SK-N-SH treated with all-trans-retinoic acid at 6 μM for 48 hours (cell line): ENCODE measurements at regions not wholly inside any gene's neighbourhood (a gene's known extent, or its start where the extent isn't known, plus 50 kb on each side); places are given as distances from the start of the nearest gene placed in this dataset.
"Not testable (repeated sequence)": the region's sequence is repeated elsewhere in the genome, so short reads cannot be mapped to it uniquely, and the experiment has no call there.

ENCODE experiments used
- ATAC-seq: fragments of 200-7000 bp; cut with Tn5 transposase; 3 replicates; pipeline ENCODE4 v1.9.1; 2020; ENCODE audit warnings: mild to moderate bottlenecking, moderate library complexity
- ARNTL ChIP-seq: fragments of 450-650 bp; formaldehyde crosslinking; IDR thresholded peaks from 2 replicates; pipeline ENCODE4 v1.5.0; 2020; ENCODE audit warnings: low read depth, mild to moderate bottlenecking, moderate library complexity, borderline replicate concordance
- BACH2 ChIP-seq: fragments of 250-450 bp; sonication (Bioruptor Pico); IDR thresholded peaks from 2 replicates; pipeline ENCODE4 v1.9.0; 2021; ENCODE audit warnings: mild to moderate bottlenecking, borderline replicate concordance
- CSDC2 ChIP-seq: fragments of 250-450 bp; sonication (Bioruptor Pico); IDR thresholded peaks from 2 replicates; pipeline ENCODE4 v1.5.0; 2020; ENCODE audit warnings: mild to moderate bottlenecking, moderate library complexity
- ESRRG ChIP-seq: fragments of 250-450 bp; sonication (Bioruptor Pico); IDR thresholded peaks from 2 replicates; pipeline ENCODE4 v1.6.1; 2021; ENCODE audit warnings: mild to moderate bottlenecking
- GLIS3 ChIP-seq: fragments of 250-450 bp; sonication (Bioruptor Pico); IDR thresholded peaks from 2 replicates; pipeline ENCODE4 v1.5.0; 2020; ENCODE audit warnings: mild to moderate bottlenecking, moderate library complexity
- ISL1 ChIP-seq: fragments of 250-450 bp; sonication (Bioruptor Pico); IDR thresholded peaks from 2 replicates; pipeline ENCODE4 v2.1.2; 2022; ENCODE audit warnings: mild to moderate bottlenecking, moderate library complexity
- OSR1 ChIP-seq: fragments of 250-450 bp; sonication (Bioruptor Pico); IDR thresholded peaks from 2 replicates; pipeline ENCODE4 v1.8.0; 2022; ENCODE audit warnings: moderate library complexity, mild to moderate bottlenecking, inconsistent platforms
- RARB ChIP-seq: fragments of 250-450 bp; sonication (Bioruptor Pico); IDR thresholded peaks from 2 replicates; pipeline ENCODE4 v1.8.0; 2021; ENCODE audit warnings: mild to moderate bottlenecking, moderate library complexity
- SNAI2 ChIP-seq: fragments of 250-450 bp; sonication (Bioruptor Pico); IDR thresholded peaks from 2 replicates; pipeline ENCODE4 v1.5.0; 2020; ENCODE audit warnings: mild to moderate bottlenecking, moderate library complexity
- TCF4 ChIP-seq: fragments of 250-450 bp; sonication (Bioruptor Pico); IDR thresholded peaks from 2 replicates; pipeline ENCODE4 v1.8.0; 2021; ENCODE audit warnings: mild to moderate bottlenecking, moderate library complexity, borderline replicate concordance
- TOX ChIP-seq: fragments of 250-450 bp; sonication (Bioruptor Pico); IDR thresholded peaks from 2 replicates; pipeline ENCODE4 v1.8.0; 2021; ENCODE audit warnings: mild to moderate bottlenecking, moderate library complexity, borderline replicate concordance
- ZC3H10 ChIP-seq: fragments of 250-450 bp; sonication (Bioruptor Pico); IDR thresholded peaks from 2 replicates; pipeline ENCODE4 v1.5.1; 2021; ENCODE audit warnings: mild to moderate bottlenecking, moderate library complexity
- ZFP3 ChIP-seq: fragments of 250-450 bp; sonication (Bioruptor Pico); IDR thresholded peaks from 2 replicates; pipeline ENCODE4 v1.5.0; 2020; ENCODE audit warnings: mild to moderate bottlenecking, moderate library complexity
- ZFP30 ChIP-seq: fragments of 450-650 bp; formaldehyde crosslinking; IDR thresholded peaks from 2 replicates; pipeline ENCODE4 v1.5.0; 2022; ENCODE audit warnings: mild to moderate bottlenecking, moderate library complexity
- ZNF565 ChIP-seq: fragments of 450-650 bp; formaldehyde crosslinking; conservative IDR thresholded peaks from 2 replicates; pipeline ENCODE4 v1.5.0; 2020; ENCODE audit warnings: low read depth, mild to moderate bottlenecking, moderate library complexity
- ZNF70 ChIP-seq: fragments of 450-650 bp; formaldehyde crosslinking; IDR thresholded peaks from 2 replicates; pipeline ENCODE4 v1.5.0; 2020; ENCODE audit warnings: mild to moderate bottlenecking, moderate library complexity
- ZNF8 ChIP-seq: fragments of 450-650 bp; formaldehyde crosslinking; IDR thresholded peaks from 2 replicates; pipeline ENCODE4 v1.5.0; 2020; ENCODE audit warnings: mild to moderate bottlenecking, moderate library complexity
- TF ChIP-seq, protein P1 (sequence below): fragments of 250-450 bp; sonication (Bioruptor Pico); IDR thresholded peaks from 2 replicates; pipeline ENCODE4 v1.5.1; 2020; ENCODE audit warnings: low read depth, mild to moderate bottlenecking, moderate library complexity
- TF ChIP-seq, protein P2 (sequence below): fragments of 250-450 bp; sonication (Bioruptor Pico); IDR thresholded peaks from 2 replicates; pipeline ENCODE4 v1.5.1; 2021; ENCODE audit warnings: mild to moderate bottlenecking, moderate library complexity
- TF ChIP-seq, protein P3 (sequence below): fragments of 250-450 bp; sonication (Bioruptor Pico); IDR thresholded peaks from 2 replicates; pipeline ENCODE4 v1.5.0; 2020; ENCODE audit warnings: mild to moderate bottlenecking, moderate library complexity

DNA sequence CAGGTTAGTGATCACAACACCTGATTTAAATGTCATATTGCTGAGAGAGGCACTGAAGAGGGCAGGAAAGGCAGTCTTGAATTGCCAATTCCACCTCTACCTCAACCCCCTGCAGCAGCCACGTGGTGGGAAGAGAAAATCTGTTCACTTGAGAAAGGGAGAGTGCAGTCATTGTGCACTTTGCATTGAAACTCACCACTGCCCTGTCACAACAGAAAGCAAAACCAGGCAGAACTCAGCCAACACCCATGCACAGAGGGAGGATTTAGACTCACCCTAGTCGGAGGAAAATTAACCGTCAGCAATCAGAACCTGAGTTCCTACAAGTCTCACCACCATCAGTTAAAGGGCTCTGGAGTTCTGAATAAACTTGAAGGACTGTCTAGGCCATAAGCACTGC is 1040.2 kb downstream of the HACE1 start:
- TF ChIP-seq ZFP30 (CRISPR knock-in tag) (no peak), ZFP3 (no peak), TOX (CRISPR knock-in tag) (no peak)
- TF ChIP-seq, protein P1, sequence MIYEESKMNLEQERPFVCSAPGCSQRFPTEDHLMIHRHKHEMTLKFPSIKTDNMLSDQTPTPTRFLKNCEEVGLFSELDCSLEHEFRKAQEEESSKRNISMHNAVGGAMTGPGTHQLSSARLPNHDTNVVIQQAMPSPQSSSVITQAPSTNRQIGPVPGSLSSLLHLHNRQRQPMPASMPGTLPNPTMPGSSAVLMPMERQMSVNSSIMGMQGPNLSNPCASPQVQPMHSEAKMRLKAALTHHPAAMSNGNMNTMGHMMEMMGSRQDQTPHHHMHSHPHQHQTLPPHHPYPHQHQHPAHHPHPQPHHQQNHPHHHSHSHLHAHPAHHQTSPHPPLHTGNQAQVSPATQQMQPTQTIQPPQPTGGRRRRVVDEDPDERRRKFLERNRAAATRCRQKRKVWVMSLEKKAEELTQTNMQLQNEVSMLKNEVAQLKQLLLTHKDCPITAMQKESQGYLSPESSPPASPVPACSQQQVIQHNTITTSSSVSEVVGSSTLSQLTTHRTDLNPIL = no peak
- TF ChIP-seq, protein P2, sequence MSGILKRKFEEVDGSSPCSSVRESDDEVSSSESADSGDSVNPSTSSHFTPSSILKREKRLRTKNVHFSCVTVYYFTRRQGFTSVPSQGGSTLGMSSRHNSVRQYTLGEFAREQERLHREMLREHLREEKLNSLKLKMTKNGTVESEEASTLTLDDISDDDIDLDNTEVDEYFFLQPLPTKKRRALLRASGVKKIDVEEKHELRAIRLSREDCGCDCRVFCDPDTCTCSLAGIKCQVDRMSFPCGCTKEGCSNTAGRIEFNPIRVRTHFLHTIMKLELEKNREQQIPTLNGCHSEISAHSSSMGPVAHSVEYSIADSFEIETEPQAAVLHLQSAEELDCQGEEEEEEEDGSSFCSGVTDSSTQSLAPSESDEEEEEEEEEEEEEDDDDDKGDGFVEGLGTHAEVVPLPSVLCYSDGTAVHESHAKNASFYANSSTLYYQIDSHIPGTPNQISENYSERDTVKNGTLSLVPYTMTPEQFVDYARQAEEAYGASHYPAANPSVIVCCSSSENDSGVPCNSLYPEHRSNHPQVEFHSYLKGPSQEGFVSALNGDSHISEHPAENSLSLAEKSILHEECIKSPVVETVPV (CRISPR knock-in tag) = no peak
- TF ChIP-seq, protein P3, sequence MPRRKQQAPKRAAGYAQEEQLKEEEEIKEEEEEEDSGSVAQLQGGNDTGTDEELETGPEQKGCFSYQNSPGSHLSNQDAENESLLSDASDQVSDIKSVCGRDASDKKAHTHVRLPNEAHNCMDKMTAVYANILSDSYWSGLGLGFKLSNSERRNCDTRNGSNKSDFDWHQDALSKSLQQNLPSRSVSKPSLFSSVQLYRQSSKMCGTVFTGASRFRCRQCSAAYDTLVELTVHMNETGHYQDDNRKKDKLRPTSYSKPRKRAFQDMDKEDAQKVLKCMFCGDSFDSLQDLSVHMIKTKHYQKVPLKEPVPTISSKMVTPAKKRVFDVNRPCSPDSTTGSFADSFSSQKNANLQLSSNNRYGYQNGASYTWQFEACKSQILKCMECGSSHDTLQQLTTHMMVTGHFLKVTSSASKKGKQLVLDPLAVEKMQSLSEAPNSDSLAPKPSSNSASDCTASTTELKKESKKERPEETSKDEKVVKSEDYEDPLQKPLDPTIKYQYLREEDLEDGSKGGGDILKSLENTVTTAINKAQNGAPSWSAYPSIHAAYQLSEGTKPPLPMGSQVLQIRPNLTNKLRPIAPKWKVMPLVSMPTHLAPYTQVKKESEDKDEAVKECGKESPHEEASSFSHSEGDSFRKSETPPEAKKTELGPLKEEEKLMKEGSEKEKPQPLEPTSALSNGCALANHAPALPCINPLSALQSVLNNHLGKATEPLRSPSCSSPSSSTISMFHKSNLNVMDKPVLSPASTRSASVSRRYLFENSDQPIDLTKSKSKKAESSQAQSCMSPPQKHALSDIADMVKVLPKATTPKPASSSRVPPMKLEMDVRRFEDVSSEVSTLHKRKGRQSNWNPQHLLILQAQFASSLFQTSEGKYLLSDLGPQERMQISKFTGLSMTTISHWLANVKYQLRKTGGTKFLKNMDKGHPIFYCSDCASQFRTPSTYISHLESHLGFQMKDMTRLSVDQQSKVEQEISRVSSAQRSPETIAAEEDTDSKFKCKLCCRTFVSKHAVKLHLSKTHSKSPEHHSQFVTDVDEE (CRISPR knock-in tag) = no peak

DNA sequence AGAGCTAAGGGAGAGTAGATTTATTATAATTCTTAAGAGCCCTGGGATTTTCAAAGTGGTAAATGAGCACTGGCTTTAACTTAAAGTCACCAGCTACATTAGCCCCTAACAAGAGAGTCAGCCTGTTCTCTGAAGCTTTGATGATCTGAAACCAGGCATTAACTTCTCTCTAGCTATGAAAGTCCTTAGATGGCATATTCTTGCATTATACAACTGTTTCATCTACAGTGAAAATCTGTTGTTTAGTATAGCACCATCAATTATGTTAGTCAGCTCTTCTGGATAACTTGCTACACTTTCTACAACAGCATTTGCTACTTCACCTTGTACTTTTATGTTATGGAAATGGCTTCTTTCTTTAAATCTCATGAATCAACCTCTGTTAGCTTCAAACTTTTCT is 1046.7 kb downstream of the HACE1 start:
- ATAC-seq = no peak
- TF ChIP-seq BACH2 (CRISPR knock-in tag) (no peak), ZC3H10 (CRISPR knock-in tag) (no peak), TCF4 (CRISPR knock-in tag) (no peak), ZFP30 (CRISPR knock-in tag) (no peak), TOX (CRISPR knock-in tag) (no peak), ZNF8 (CRISPR knock-in tag) (no peak), OSR1 (no peak), GLIS3 (CRISPR knock-in tag) (no peak), CSDC2 (no peak), ESRRG (CRISPR knock-in tag) (no peak), SNAI2 (no peak), RARB (CRISPR knock-in tag) (no peak), ARNTL (CRISPR knock-in tag) (no peak), ZFP3 (no peak), ZNF565 (no peak)
- TF ChIP-seq, protein P3 (CRISPR knock-in tag) = no peak

More for the DNA sequence above, 1040.2 kb downstream of the HACE1 start:
- ATAC-seq = no peak

DNA sequence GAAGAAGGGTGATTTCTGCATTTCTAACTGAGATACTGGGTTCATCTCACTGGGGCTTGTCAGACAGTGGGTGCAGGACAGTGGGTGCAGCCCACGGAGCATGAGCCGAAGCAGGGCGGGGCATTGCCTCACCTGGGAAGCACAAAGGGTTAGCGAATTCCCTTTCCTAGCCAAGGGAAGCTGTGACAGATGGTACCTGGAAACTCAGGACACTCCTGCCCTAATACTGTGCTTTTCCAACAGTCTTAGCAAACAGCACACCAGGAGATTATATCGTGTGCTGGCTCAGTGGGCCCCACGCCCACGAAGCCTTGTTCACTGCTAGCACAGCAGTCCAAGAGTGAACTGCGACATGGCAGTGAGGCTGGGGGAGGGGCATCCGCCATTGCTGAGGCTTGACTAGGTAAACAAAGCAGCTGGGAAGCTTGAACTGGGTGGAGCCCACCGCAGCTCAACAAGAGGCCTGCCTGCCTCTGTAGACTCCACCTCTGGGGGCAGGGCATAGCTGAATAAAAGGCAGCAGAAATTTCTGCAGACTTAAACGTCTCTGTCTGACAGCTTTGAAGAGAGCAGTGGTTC is 1057.7 kb downstream of the HACE1 start:
- ATAC-seq = not testable (repeated sequence)

DNA sequence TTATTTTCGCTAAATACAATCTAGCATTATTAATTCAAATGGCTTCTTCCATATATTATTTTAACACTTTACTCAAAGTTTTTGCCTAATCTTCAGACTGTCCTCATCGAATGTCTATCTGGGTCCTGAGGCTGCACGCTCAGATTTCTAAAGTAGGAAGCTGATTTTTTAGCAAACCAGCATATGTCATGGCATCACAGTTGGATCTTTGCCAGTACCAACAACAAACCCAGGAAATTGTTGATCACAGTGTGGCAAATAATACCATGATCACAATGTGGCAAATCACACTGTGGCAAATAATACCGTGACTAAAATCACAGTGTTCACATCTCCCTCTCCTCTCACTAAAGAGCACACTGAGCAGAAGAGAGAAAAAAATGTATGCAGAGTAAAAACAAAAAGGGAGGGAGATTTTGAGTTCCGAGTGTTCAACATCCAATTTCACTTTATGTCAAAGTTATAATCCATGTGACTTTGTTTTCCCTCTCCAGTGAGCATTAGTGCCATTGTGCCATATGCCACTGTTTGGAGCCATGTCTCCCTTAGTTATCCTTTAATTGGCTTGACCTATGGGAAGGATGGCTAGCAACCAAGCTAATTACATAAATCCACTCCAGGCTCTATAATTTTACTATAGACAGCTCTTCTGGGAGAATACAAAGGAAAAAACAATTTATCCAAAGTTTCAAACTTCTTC is 1059.6 kb downstream of the HACE1 start:
- no peak for ATAC-seq
- no peak for TF ChIP-seq ISL1 (CRISPR knock-in tag)
- TF ChIP-seq ARNTL (CRISPR knock-in tag) = no peak
- TF ChIP-seq ZNF565 = no peak
- no peak for TF ChIP-seq ZC3H10 (CRISPR knock-in tag)
- no peak for TF ChIP-seq BACH2 (CRISPR knock-in tag)
- no peak for TF ChIP-seq RARB (CRISPR knock-in tag)
- TF ChIP-seq, protein P1 = no peak
- TF ChIP-seq ZNF70 (CRISPR knock-in tag) = no peak
